ENCODE measurements at regions not wholly inside any gene's neighbourhood (a gene's known extent, or its start where the extent isn't known, plus 50 kb on each side); places are given as distances from the start of the nearest gene placed in this dataset.

GRCh38 chr12:63238892-63239291, 87.9 kb upstream of the AVPR1A start:
- DNase-seq (ENCODE audit: low read depth in 2 of 2), result no peak

GRCh38 chr12:63232896-63233295, 81.9 kb upstream of the AVPR1A start:
- no peak for DNase-seq (ENCODE audit: low read depth in 2 of 2)

DNA sequence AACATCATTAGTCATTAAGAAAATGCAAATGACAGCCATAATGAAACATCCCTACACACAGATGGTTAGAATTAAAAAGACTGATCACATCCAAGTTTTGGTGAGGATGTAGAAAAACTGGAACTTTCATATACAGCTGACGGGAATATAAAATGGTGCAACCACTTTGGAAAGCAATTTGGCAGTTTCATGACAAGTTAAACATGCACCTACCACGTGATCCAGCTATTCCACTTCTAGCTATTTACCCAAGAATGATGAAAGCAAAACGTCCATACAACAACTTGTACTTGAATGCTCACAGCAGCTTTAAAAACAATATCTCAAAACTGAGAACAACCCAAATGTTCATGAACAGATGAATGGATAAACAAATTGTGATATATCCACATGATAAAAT, 77.9 kb upstream of the AVPR1A start:
- no peak for DNase-seq (ENCODE audit: low read depth in 2 of 2)

DNA sequence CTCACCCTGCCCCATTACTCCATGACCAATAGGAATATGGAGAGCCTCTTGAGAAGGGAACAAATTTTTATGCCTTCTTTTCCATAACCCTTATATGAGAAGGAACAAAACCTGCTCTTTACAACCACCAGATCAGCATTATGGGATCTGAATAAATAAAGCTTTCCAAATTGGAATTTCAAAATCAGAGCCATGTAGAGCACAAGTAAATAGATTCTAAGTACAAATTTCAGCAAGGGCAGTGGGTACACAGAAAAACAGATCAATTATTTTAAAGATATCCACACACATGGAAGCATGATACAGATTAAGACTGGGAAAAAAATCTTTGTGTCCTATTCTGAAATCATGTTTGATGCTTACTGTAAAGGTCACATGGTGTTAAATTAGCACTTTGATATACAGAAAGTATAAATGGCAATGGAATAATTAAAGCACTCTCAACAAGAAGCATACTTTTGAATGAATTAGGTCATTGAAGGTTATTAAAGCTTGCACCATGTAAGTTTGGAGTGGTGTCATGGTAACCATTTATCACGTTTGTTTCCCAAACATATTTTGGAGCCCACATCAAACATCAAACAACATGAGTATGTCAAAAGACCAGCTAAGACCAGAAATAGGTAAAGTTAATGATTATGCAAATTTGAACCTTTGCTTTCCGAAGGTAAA, 75.9 kb upstream of the AVPR1A start:
- DNase-seq (ENCODE audit: low read depth in 2 of 2), result no peak

GRCh38 chr12:63224396-63224795, 73.4 kb upstream of the AVPR1A start:
- no peak for DNase-seq (ENCODE audit: low read depth in 2 of 2)

- no peak for DNase-seq (ENCODE audit: low read depth in 2 of 2)
Measured at GRCh38 chr12:63223128-63223527, 72.1 kb upstream of the AVPR1A start.

- DNase-seq (ENCODE audit: low read depth in 2 of 2), result no peak
Measured at GRCh38 chr12:63222582-63222981, 71.6 kb upstream of the AVPR1A start.

DNA sequence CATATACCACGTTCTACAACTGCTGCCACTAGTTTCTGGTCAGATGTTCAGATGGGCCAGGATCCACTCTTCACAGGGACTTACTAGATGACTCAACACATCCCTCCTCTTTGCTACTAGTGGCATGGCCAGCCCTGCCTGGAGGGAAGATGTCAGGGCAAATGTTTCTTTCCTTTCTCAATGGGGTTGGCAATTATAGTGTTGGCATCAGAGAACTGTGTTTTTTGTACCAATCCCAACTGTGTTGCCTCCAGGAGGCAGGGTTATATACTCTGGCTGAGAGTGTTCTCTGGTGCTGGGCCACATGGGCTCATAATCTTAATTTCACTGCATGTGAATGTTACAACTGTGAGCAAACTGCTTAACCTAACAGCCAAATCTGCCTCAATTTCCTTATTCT, 69.9 kb upstream of the AVPR1A start:
- DNase-seq (ENCODE audit: low read depth in 2 of 2), result no peak

DNA sequence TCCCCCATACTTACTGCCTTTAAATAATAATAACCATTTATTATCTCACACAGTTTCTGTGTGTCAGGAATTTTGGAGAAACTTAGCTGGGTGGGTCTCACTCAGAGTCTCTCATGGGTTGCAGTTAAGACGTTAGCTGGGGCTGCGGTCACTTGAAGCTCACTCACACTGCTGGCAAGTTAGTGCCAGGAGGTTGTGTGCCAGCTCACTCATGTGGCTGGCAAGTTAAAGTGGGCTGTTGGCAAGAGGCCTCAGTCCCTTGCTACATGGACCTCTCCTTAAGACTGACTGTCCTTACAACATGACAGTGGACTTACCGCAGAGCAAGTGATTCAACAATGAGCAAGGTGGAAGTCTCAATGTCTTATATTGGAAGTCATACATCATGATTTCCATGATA, 61.3 kb upstream of the AVPR1A start:
- DNase-seq (ENCODE audit: low read depth in 2 of 2), result no peak

DNA sequence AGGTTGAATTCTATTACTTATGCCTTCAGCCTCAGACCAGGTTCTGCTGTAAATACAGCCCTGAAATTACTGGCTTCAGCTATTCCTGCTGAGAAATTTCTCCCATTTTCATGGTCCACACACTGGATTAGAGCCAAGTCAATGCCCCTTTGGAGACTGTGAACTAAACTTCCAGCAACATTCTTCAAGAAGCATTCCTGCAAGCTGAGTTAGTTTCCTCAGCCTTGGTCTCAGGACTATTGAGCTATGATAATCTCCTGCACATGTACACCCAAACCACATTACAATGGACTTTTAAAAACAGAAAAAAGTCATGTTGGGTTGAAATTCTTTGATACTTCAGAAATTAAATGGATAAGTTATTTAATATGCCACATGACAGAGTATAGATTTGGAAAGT, 58.0 kb upstream of the AVPR1A start:
- no peak for DNase-seq (ENCODE audit: low read depth in 2 of 2)

- no peak for DNase-seq (ENCODE audit: low read depth in 2 of 2)
Measured at GRCh38 chr12:63206909-63207308, 55.9 kb upstream of the AVPR1A start.

DNA sequence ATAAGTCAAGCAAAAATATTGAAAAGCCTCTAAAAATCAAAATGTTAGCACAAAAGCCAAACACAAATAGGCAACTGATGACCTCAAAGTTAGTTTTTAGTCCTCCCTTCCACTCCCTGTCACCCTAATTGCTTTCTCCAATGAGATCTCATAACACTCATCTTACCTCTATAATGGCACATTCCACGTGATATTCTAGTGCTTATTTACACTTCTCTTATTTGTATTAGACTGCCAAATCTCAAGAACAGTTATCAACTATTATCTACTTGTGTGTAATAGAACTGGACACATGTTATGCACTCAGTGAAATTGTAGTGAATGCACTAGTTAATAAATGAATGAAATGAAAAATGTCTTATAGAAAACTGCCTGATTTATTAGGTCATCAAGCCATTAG, 55.5 kb upstream of the AVPR1A start:
- DNase-seq (ENCODE audit: low read depth in 2 of 2), result no peak

Measured in stimulated activated CD4-positive, alpha-beta T cell treated with anti-CD3 and anti-CD28 coated beads, Interleukin-4, amount 100 ng/mL, for 48 hours (primary cell).